ENCODE measurements at regions not wholly inside any gene's neighbourhood (a gene's known extent, or its start where the extent isn't known, plus 50 kb on each side); places are given as distances from the start of the nearest gene placed in this dataset.

- DNase-seq = no peak
Observed at GRCh38 chr2:71888751-71889445, 258.8 kb downstream of the CYP26B1 start.

DNA sequence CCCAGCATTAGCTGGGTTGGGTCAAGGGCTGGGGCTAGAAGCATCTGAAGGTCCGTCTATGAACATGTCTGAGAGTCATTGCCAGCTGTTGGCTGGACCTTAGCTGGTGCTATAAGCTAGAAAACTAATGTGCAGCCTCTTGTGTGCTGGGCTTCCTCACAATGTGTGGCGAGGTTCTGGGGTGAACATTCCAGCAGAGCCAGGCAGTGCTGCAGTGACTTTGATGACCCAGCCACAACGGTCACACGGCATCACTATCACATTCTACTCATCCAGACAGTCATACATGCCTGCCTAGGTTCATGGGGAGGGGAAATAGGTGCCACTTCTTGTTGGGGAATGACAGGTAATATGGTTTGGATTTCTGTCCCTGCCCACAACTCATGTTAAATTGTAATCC lies 260.5 kb downstream of the CYP26B1 start:
- no peak for DNase-seq

DNA sequence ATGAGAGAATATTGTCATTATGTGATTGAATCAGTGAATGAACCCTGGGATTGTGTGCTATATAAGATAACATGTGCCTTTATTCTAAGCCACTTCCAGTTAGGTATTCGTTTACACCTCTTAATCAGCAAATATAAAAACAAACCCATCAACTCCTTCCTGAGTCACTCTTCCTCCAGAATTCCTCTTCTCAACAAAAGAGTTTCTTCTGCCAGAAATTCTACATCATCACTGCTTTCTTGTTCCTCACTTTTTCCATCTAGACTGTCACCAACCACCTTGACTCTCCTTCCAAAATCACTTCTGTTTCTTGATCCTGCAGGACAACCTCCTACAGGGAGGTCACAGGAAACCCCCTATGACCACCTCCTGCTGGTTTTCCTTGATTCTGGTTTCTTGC lies 261.4 kb downstream of the CYP26B1 start:
- no peak for DNase-seq

- no peak for DNase-seq
Observed at GRCh38 chr2:71884303-71885042, 263.2 kb downstream of the CYP26B1 start.

DNA sequence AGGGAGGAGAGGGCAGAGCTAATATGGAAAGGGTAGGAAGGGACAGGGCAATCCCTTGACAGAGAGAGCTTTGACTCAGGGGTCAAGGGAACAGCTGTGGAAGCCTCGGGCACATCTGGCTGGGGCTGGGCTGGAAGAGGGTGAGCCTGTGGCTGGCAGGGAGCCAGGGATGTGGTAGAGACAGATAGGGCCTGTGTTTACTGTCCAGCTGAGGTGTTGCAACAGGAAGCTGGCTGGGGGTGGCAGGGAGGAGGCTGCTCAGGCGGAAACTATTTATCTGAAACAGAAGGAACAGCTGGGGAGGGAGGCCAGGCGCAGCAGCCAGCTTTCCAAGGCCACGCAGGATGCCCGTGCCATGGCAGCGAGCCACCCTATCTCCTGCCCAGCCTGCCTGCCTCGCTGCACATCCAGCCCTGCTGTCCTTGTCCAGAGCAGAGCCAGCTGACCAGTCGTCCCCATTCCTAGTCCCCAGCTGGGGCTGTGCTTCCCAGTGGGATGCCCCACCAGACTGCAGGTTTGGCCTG lies 264.7 kb downstream of the CYP26B1 start:
- no peak for DNase-seq

DNA sequence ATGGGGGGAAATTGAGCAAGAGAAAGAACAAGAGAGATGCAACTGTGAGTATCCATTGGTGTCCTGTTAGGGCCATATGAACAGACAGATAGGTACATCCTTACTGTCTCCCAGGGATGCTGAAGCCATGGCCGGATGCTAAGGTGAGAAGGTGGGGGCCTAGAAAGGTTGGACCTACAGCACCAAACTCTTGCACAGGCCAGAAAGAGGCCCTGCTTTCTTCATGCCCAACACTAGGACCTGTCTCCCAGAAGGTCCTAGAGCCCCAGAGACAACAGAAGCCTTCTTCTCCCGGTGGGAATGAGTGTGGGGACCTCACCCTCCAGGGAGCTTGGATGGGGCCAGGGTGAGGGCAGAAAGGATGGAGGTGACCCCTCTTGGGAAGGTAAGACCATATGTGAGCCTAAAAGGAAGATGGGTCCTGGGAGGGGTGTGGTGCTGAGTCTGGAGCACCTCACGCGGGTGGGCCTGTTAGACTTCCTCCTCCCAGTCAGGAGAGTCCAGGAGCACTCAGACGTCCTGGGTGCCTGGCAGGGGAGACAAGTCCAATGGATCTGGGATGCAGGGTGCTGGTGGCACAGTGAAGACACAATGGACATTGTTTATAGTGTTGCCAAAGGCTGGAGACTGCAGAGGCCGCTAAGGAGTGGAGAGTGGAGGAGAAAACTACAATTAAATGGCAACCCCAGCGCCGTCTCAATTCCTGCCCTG lies 265.3 kb downstream of the CYP26B1 start:
- DNase-seq = no peak

- no peak for DNase-seq
Observed at GRCh38 chr2:71880846-71881610, 266.6 kb downstream of the CYP26B1 start.

DNA sequence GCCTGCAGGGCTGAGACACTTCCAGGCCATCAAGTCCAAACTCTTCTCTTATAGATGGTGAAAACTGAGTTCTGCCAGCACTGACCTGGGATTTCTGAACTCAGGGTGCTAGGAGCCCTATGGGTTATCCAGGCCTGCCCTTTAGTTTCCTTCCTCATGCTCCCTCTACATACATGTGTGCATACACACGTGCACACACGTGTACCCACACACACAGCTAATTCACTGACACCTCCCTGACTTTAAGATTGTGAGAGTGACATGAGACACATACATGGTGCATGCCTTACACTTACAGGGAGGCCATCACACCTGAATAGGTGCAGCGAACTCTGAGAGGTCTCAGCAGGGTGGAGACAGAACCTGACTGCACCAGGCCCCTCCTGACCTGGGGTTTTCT lies 267.4 kb downstream of the CYP26B1 start:
- DNase-seq = no peak

DNA sequence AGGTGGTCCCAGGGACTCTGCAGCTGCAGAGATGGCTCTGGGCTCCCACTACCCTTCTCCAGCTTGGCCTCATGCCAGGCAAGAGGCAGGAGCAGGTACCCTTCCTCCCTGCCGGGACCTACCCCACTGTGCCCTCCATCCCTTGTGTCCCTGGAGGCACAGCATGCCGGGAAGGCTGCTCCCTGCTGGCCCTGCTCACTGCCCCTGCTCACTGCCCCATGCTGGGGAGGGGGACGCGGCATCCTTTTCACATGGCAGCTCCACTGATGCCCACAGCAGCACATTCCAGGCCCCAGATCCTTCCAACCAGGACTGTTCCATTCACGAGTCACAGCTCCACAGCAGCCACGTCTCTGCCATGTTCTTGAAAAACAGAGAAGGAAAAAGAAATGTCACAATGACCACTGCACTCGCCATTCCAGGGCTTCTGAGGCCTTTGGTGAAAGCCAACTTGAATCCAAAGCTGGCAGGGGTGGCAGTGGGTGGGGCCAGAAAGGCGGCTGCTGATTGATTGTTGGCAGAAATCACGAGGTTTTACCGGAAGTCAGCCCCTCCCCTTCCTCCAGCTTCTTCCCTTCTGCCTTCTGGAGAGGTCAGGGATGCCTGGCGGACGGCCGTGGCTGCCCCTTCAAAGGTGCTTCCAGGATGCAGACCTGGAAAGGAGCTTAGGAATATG lies 268.0 kb downstream of the CYP26B1 start:
- no peak for DNase-seq

DNA sequence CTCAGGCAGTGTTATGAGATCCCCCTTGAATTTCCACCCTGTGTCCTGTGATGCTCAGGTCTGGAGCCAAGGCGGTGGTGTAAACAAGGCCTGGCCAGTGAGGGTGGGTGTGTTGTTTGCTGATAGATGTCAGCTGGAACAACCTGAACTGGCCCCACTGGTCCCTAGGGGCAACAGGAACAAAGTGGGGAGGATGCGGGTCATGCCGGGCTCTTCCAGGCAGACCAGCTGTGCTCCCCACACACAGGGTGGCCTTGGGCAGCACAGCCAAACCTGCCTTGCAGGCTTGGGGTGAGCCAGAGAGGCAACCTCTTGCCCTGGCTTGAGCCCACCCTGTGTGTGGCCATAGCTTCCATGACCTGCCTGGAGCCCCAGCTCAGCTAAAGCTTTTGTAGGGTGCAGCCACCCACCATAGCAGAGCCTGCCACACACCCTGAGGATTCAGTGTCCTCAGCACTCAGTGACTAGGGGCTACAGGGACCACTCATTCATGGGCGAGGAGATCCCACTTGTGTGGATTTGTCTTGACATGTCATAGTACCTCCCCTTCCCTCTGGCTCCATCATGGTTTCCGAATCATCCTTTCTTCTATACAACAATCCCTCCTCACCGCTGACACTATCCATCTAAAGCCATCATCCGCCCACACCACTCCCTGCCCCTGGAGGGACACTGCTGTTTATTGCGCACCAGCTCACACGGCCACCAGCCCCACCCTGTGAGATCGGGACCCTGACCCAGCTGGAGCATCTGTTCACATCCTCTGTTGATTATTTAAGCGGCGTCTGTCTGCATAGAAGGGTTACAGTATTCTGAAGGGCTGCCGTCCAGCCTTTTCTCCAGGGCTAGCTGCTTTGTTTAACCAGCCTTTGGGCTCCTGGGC lies 268.8 kb downstream of the CYP26B1 start:
- no peak for DNase-seq

DNA sequence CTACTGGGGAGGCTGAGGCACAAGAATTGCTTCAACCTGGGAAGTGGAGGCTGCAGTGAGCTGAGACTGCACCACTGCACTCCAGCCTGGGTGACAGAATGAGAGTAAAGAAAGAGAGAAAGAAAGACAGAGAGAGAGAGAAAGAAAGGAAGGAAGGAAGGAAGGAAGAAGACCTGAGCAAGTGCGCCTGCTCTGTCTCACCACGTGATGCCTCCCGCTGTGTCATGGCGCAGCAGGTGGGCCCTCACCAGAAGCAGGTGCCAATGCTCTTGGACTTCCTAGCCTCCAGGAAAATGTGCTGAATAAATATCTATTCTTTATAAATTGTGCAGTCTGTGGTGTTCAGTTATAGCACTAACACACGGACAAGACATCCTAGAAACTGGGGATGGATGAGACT lies 270.0 kb downstream of the CYP26B1 start:
- no peak for DNase-seq

GRCh38 chr2:71876542-71877451 lies 270.9 kb downstream of the CYP26B1 start:
- DNase-seq = no peak

DNA sequence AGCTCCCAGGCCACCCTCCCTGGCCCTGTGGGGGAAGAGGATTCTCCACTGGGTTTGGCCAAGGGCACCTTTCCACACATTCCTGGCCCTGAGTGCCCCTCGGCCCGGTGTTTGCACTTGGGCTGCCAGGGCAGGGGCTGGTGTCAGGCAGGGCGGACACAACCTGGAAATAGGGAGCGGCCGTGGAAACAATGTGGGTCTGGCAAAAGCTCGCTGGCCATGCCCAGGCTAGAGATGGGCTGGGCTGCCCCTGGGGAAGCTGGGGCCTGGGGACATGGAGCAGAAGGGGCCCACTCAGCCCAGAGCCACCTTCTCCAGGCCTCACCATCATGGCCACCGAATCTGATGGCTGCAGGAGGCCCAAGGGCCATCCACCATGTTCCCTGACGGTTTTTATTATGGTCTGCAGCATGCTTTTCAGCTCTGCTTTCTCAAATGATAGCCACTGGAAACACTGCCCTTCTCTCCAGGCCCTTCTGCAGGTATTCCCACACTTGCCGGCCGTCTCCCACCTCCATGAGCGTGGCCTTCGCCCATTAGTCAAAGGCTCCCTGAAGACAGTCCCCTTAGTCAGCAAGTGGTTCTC lies 275.1 kb downstream of the CYP26B1 start:
- DNase-seq = no peak

GRCh38 chr2:71865391-71865965 lies 282.2 kb downstream of the CYP26B1 start:
- no peak for DNase-seq

- DNase-seq = no peak
Observed at GRCh38 chr2:71864085-71864484, 283.6 kb downstream of the CYP26B1 start.

DNA sequence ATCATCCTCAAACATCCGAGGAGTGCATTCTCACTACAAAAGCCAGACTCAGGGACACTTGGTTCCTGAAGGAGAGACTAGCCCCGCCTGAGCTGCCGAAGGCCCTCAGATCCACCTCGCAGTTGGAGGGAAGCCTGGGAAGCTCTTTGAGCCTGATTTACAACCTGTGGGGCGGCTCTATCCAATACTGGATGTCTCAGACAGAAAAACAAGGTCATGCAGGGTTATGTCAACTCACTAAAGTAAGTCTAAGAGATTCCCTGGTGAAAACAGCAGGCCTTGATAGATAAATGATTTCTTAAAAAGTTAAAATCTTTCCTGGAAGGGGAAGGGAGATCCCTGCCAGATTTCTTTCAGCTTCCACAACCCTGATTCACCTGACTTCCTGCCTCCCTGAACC lies 284.3 kb downstream of the CYP26B1 start:
- DNase-seq = no peak

GRCh38 chr2:71862921-71863320 lies 284.7 kb downstream of the CYP26B1 start:
- no peak for DNase-seq

- no peak for DNase-seq
Observed at GRCh38 chr2:71861186-71862160, 286.2 kb downstream of the CYP26B1 start.
